ENCODE measurements at regions not wholly inside any gene's neighbourhood (a gene's known extent, or its start where the extent isn't known, plus 50 kb on each side); places are given as distances from the start of the nearest gene placed in this dataset.

DNA sequence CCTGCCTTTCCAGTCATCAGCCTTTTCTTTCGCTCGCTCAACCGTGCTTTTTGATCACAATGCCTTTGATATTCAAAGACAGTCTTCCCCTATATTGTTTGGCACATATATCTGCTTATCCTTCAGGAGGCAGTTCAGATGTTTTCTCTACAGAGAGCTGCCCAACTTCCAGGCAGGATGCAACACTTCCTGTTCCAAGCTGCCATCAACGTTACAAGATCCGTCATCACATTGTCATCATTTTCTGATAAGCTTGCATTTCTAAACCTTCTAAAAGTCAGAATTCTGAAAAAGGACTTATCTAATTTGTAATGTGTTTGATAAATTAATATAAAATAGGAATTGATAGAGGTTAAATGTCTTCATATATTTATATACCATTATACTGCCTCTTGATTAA lies 574.2 kb downstream of the TBC1D4 start:
- TF ChIP-seq, protein P1, sequence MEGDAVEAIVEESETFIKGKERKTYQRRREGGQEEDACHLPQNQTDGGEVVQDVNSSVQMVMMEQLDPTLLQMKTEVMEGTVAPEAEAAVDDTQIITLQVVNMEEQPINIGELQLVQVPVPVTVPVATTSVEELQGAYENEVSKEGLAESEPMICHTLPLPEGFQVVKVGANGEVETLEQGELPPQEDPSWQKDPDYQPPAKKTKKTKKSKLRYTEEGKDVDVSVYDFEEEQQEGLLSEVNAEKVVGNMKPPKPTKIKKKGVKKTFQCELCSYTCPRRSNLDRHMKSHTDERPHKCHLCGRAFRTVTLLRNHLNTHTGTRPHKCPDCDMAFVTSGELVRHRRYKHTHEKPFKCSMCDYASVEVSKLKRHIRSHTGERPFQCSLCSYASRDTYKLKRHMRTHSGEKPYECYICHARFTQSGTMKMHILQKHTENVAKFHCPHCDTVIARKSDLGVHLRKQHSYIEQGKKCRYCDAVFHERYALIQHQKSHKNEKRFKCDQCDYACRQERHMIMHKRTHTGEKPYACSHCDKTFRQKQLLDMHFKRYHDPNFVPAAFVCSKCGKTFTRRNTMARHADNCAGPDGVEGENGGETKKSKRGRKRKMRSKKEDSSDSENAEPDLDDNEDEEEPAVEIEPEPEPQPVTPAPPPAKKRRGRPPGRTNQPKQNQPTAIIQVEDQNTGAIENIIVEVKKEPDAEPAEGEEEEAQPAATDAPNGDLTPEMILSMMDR (IDR thresholded peaks at IDR 0.05), result no peak
- TF ChIP-seq POLR2A (IDR thresholded peaks at IDR 0.05), result no peak

All from gastroesophageal sphincter (tissue), 3 donors.